Vagina (tissue), 2 donors: ENCODE measurements at regions not wholly inside any gene's neighbourhood (a gene's known extent, or its start where the extent isn't known, plus 50 kb on each side); places are given as distances from the start of the nearest gene placed in this dataset.

Source experiments
- DNase-seq, 2 donors: peaks; one replicate each; pipeline ENCODE4 v3.0.0-alpha.2; 2017; ENCODE audit errors: extremely low spot score in 2 of 2
- H3K27ac ChIP-seq: fragments of 200-600 bp; sonication (generic); one replicate; pipeline ENCODE4 v1.5.1; 2019
- H3K27me3 ChIP-seq: fragments of 200-600 bp; sonication (generic); one replicate; pipeline ENCODE4 v1.5.1; 2019
- H3K36me3 ChIP-seq, 2 donors: fragments of 200-600 bp; sonication (generic); one replicate each; pipeline ENCODE4 v1.5.1; 2017 to 2019
- H3K4me1 ChIP-seq: fragments of 200-600 bp; sonication (generic); one replicate; pipeline ENCODE4 v1.5.1; 2019
- H3K4me3 ChIP-seq, 2 donors: fragments of 200-600 bp; sonication (generic); 1 replicate in 1 of 2; 2 replicates in 1 of 2; pipeline ENCODE4 v1.5.1; 2016 to 2019
- H3K9me3 ChIP-seq: fragments of 200-600 bp; sonication (generic); one replicate; pipeline ENCODE4 v1.5.1; 2019
- CTCF ChIP-seq, 3 experiments: fragments of 450-650 bp in 2 of 3; fragments of 200-600 bp in 1 of 3; sonication (generic) in 1 of 3; IDR thresholded peaks; one replicate each; pipeline ENCODE4 v1.5.1; 2017 to 2019; ENCODE audit warnings: antibody characterized with exemption in 3 of 3, mild to moderate bottlenecking in 2 of 3, moderate library complexity in 2 of 3
- POLR2A ChIP-seq, 2 donors: fragments of 450-650 bp; IDR thresholded peaks; one replicate each; pipeline ENCODE4 v1.6.1; 2017; ENCODE audit warnings: antibody characterized with exemption in 2 of 2, mild to moderate bottlenecking in 2 of 2, moderate library complexity in 2 of 2
- POLR2AphosphoS5 ChIP-seq, 2 donors: sonication (generic); formaldehyde crosslinking; IDR thresholded peaks; one replicate each; pipeline ENCODE4 v1.9.0; 2017; ENCODE audit warnings: antibody characterized with exemption in 2 of 2, mild to moderate bottlenecking in 2 of 2, low read depth in 1 of 2; ENCODE audit not compliant: insufficient read depth in 1 of 2
- intact Hi-C: fragments of 100-400 bp; cut with DNase I; formaldehyde crosslinking; loops from one replicate; pipeline ENCODE4 v1.15.1; 2023

DNA sequence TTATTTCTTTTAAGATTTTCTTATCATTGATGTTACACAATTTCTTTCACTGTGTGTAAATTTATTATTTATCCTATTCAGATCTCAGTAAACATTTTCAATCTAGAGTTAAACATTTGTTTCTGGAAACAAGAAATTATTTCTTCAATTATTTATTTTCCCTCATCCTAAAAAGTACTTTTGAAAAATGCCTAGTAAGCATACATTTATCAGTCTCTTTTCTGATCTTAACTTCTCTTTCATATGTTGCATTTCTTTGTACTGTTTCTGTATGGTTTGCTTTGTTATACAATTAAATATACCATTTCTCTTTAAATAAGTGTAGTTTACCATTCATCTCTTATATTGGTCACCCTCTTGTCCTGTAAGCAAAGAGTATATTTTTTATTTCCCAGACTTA, 263.2 kb downstream of the C12orf50 start:
- H3K36me3 ChIP-seq: no peaks in the 10 kb centered on the region
- no peaks in the 10 kb centered on the region for H3K27me3 ChIP-seq
- TF ChIP-seq POLR2A (IDR thresholded peaks at IDR 0.05) (no peak), CTCF (IDR thresholded peaks at IDR 0.05) (no peak), POLR2AphosphoS5 (IDR thresholded peaks at IDR 0.05; ENCODE audit: insufficient read depth in 1 of 2, low read depth in 1 of 2) (no peak)
- no peaks in the 10 kb centered on the region for H3K9me3 ChIP-seq
- H3K27ac ChIP-seq: no peak overlapping the region
- intact Hi-C loops: no loop called here
- no peak for DNase-seq
- no peak overlapping the region for H3K4me3 ChIP-seq
- H3K4me1 ChIP-seq: no peaks in the 10 kb centered on the region

DNA sequence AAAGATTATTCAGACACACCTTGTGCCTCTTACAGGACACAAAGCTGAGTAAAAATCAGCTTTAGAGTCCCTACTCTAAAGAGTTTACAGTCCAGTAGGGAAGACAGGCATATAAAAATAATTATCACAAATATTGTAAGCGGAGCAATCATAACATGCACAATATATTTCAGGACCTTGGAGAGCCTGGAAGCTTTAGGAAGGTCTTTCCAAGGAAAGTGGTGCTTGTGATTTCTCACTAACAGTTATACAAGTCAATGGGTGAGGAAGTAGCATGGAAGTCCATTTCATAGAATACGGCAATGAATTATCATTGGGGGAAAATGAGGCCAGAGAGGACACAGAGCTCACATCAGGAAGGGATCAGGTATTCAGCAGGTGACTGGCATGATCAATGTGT, 268.3 kb downstream of the C12orf50 start:
- no peak overlapping the region for H3K27ac ChIP-seq
- no peaks in the 10 kb centered on the region for H3K27me3 ChIP-seq
- H3K4me3 ChIP-seq: no peak overlapping the region
- H3K9me3 ChIP-seq: no peaks in the 10 kb centered on the region
- TF ChIP-seq POLR2A (IDR thresholded peaks at IDR 0.05): no peak
- TF ChIP-seq POLR2AphosphoS5 (IDR thresholded peaks at IDR 0.05; ENCODE audit: insufficient read depth in 1 of 2, low read depth in 1 of 2): no peak
- TF ChIP-seq CTCF (IDR thresholded peaks at IDR 0.05): no peak
- intact Hi-C loops: no loop called here
- DNase-seq: no peak
- no peaks in the 10 kb centered on the region for H3K36me3 ChIP-seq
- no peaks in the 10 kb centered on the region for H3K4me1 ChIP-seq

DNA sequence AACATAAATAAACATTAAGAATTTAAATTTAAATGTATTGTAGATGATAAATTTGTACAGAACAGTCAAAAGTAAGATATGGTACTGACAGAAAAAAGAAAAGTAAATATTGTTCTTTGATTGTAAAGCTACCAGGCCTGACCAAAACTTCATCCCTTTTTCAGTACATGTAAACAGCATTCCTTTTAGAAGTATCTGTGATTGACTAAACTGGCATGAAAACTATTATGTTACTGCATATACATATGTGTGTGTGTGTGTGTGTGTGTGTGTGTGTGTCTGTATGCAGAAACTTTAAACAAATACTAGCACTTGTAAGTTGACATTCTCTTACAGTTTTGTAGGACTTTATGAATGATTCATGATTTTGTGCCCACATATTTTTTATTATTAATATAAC, 270.9 kb downstream of the C12orf50 start:
- no peak for DNase-seq
- Histone ChIP-seq H3K27me3 (no peaks in the 10 kb centered on the region), H3K4me1 (no peaks in the 10 kb centered on the region), H3K4me3 (no peak overlapping the region), H3K36me3 (no peaks in the 10 kb centered on the region), H3K9me3 (no peaks in the 10 kb centered on the region), H3K27ac (no peak overlapping the region)
- intact Hi-C loops: no loop called here
- TF ChIP-seq CTCF (IDR thresholded peaks at IDR 0.05) (no peak), POLR2AphosphoS5 (IDR thresholded peaks at IDR 0.05; ENCODE audit: insufficient read depth in 1 of 2, low read depth in 1 of 2) (no peak), POLR2A (IDR thresholded peaks at IDR 0.05) (no peak)

GRCh38 chr12:87756721-87757120, 272.5 kb downstream of the C12orf50 start:
- H3K27ac ChIP-seq: no peak overlapping the region
- H3K36me3 ChIP-seq: no peaks in the 10 kb centered on the region
- intact Hi-C loops: no loop called here
- no peak overlapping the region for H3K4me3 ChIP-seq
- no peaks in the 10 kb centered on the region for H3K4me1 ChIP-seq
- TF ChIP-seq POLR2A (IDR thresholded peaks at IDR 0.05) (no peak), CTCF (IDR thresholded peaks at IDR 0.05) (no peak), POLR2AphosphoS5 (IDR thresholded peaks at IDR 0.05; ENCODE audit: insufficient read depth in 1 of 2, low read depth in 1 of 2) (no peak)
- H3K27me3 ChIP-seq: no peaks in the 10 kb centered on the region
- no peak for DNase-seq
- no peaks in the 10 kb centered on the region for H3K9me3 ChIP-seq

DNA sequence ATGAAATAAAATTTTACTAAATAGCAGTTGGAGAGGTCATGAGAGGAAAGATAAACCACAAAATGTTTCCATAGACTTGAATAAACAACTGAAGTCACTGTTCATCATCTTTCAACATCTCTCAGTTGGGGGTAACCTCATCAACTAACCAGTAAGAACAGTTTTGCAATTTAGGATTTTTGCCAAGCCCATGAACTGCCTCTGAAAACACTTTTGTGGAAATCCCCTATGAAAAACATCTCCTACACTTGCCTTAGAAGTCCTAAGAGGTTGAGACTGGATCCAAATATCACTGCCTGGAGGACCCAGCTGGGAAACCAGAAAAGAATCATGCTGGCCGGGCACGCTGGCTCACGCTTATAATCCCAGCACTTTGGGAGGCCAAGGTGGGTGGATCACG, 273.1 kb downstream of the C12orf50 start:
- TF ChIP-seq CTCF (IDR thresholded peaks at IDR 0.05) (no peak), POLR2AphosphoS5 (IDR thresholded peaks at IDR 0.05; ENCODE audit: insufficient read depth in 1 of 2, low read depth in 1 of 2) (no peak), POLR2A (IDR thresholded peaks at IDR 0.05) (no peak)
- no peak overlapping the region for H3K27ac ChIP-seq
- no peak for DNase-seq
- intact Hi-C loops: no loop called here
- no peaks in the 10 kb centered on the region for H3K9me3 ChIP-seq
- H3K4me3 ChIP-seq: no peak overlapping the region
- H3K4me1 ChIP-seq: no peaks in the 10 kb centered on the region
- H3K27me3 ChIP-seq: no peaks in the 10 kb centered on the region
- no peaks in the 10 kb centered on the region for H3K36me3 ChIP-seq
